Choroid plexus epithelial cell (primary cell): ENCODE measurements at regions not wholly inside any gene's neighbourhood (a gene's known extent, or its start where the extent isn't known, plus 50 kb on each side); places are given as distances from the start of the nearest gene placed in this dataset.

Source experiments
- DNase-seq: peaks from one replicate; pipeline ENCODE4 v3.0.0-alpha.2; 2010; ENCODE audit warnings: low read depth
- H3K4me3 ChIP-seq: 2 replicates; pipeline ENCODE4 v1.5.1; 2011; ENCODE audit warnings: low read depth, mild to moderate bottlenecking, control low read depth, low read length, moderate library complexity
- CTCF ChIP-seq: conservative IDR thresholded peaks from 2 replicates; pipeline ENCODE4 v1.5.1; 2011; ENCODE audit warnings: low read depth, mild to moderate bottlenecking, control low read depth, inconsistent platforms, low read length, moderate library complexity

- no peak overlapping the region for H3K4me3 ChIP-seq
- no peak for TF ChIP-seq CTCF
Measured at GRCh38 chr13:72286421-72286820, 419.4 kb upstream of the DACH1 start.

GRCh38 chr13:72284791-72285190 lies 417.8 kb upstream of the DACH1 start:
- H3K4me3 ChIP-seq, result no peak overlapping the region
- TF ChIP-seq CTCF, result no peak
- no peak for DNase-seq

More at GRCh38 chr13:72286421-72286820, 419.4 kb upstream of the DACH1 start:
- no peak for DNase-seq

- TF ChIP-seq CTCF, result no peak
- no peak for DNase-seq
- H3K4me3 ChIP-seq, result no peak overlapping the region
Measured at GRCh38 chr13:72261732-72262131, 394.7 kb upstream of the DACH1 start.

- DNase-seq, result no peak
- no peak overlapping the region for H3K4me3 ChIP-seq
- no peak for TF ChIP-seq CTCF
Measured at GRCh38 chr13:72259528-72259927, 392.5 kb upstream of the DACH1 start.

- DNase-seq, result no peak
- no peak for TF ChIP-seq CTCF
- no peak overlapping the region for H3K4me3 ChIP-seq
Measured at GRCh38 chr13:72258340-72258981, 391.5 kb upstream of the DACH1 start.

- TF ChIP-seq CTCF, result peak; percentile 86
- H3K4me3 ChIP-seq, result no peak overlapping the region
- DNase-seq, result peak; percentile 65
Measured at GRCh38 chr13:72255908-72256307, 388.9 kb upstream of the DACH1 start.

- DNase-seq, result no peak
- H3K4me3 ChIP-seq, result no peak overlapping the region
- TF ChIP-seq CTCF, result no peak
Measured at GRCh38 chr13:72253754-72254153, 386.8 kb upstream of the DACH1 start.
